SU-DHL-6 (cell line): ENCODE measurements at regions not wholly inside any gene's neighbourhood (a gene's known extent, or its start where the extent isn't known, plus 50 kb on each side); places are given as distances from the start of the nearest gene placed in this dataset.

Experiments
- EZH2phosphoT487 ChIP-seq: fragments of 200-600 bp; sonication (generic), shearing (Covaris generic); conservative IDR thresholded peaks from 2 replicates; pipeline ENCODE4 v1.6.1; 2018; ENCODE audit warnings: mild to moderate bottlenecking, antibody characterized with exemption, low read length, moderate library complexity, mixed read lengths
- TF ChIP-seq, protein P1 (sequence below): fragments of 200-600 bp; sonication (generic); IDR thresholded peaks from one replicate; pipeline ENCODE4 v1.5.1; 2017; ENCODE audit warnings: antibody characterized with exemption, mild to moderate bottlenecking, low read length, moderate library complexity; ENCODE audit not compliant: insufficient read depth, poor library complexity, severe bottlenecking

DNA sequence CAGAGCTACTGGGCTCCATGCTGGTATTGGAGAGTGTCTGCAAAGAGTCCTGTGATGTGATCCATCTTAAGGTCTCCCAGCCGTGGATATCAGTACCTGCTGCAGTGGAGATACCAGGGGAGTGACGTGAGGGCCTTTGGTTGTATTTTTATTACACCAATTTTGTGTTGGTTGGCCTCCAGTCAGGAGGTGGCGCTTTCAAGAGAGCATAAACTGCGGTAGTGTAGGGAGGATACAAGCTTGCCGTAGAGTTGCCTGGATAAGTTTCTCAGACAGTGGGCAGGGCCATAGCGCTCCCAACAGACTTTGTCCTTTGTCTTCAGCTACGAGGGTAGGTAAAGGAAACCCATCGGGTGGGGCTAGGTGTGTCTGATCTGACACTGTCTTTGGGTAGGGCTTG lies 113.0 kb upstream of the CEP162 start:
- TF ChIP-seq, protein P1, sequence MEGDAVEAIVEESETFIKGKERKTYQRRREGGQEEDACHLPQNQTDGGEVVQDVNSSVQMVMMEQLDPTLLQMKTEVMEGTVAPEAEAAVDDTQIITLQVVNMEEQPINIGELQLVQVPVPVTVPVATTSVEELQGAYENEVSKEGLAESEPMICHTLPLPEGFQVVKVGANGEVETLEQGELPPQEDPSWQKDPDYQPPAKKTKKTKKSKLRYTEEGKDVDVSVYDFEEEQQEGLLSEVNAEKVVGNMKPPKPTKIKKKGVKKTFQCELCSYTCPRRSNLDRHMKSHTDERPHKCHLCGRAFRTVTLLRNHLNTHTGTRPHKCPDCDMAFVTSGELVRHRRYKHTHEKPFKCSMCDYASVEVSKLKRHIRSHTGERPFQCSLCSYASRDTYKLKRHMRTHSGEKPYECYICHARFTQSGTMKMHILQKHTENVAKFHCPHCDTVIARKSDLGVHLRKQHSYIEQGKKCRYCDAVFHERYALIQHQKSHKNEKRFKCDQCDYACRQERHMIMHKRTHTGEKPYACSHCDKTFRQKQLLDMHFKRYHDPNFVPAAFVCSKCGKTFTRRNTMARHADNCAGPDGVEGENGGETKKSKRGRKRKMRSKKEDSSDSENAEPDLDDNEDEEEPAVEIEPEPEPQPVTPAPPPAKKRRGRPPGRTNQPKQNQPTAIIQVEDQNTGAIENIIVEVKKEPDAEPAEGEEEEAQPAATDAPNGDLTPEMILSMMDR: no peak
- no peak for TF ChIP-seq EZH2phosphoT487
